Jurkat, Clone E6-1 (cell line): ENCODE measurements at regions not wholly inside any gene's neighbourhood (a gene's known extent, or its start where the extent isn't known, plus 50 kb on each side); places are given as distances from the start of the nearest gene placed in this dataset.
A peak's percentile ranks its signal among the peaks of the same experiment; 100 is the strongest.
"Not testable (repeated sequence)": the region's sequence is repeated elsewhere in the genome, so short reads cannot be mapped to it uniquely, and the experiment has no call there.

Experiments
- DNase-seq: peaks from one replicate; pipeline ENCODE4 v3.0.0-alpha.2; 2011; ENCODE audit warnings: low read depth, low spot score
- H3K4me3 ChIP-seq: 2 replicates; pipeline ENCODE4 v1.5.1; 2011; ENCODE audit warnings: mild to moderate bottlenecking, low read length, control low read depth, moderate library complexity

DNA sequence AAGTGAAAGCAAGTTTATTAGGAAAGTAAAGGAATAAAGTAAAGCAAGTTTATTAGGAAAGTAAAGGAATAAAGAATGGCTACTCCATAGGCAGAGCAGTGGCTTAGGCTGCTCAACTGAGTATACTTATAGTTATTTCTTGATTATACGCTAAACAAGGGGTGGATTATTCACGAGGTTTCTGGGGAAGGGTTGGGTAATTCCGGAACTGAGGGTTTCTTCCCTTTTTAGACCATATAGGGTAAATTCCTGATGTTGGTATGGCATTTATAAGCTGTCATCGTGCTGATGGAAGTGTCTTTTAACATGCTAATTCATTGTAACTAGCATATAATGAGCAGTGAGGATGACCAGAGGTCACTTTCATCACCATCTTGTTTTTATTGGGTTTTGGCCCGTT, 194.3 kb downstream of the DLEU7 start:
- DNase-seq, result no peak
- H3K4me3 ChIP-seq, result no peak overlapping the region

- peak; percentile 71 for DNase-seq
Observed at GRCh38 chr13:50650592-50651504, 192.6 kb downstream of the DLEU7 start.

GRCh38 chr13:50651922-50652321, 191.6 kb downstream of the DLEU7 start:
- DNase-seq, result peak; percentile 42
- H3K4me3 ChIP-seq, result no peak overlapping the region

More at GRCh38 chr13:50650592-50651504, 192.6 kb downstream of the DLEU7 start:
- H3K4me3 ChIP-seq, result no peak overlapping the region

- H3K4me3 ChIP-seq, result no peak overlapping the region
- DNase-seq, result no peak
Observed at GRCh38 chr13:50654331-50654730, 189.2 kb downstream of the DLEU7 start.

DNA sequence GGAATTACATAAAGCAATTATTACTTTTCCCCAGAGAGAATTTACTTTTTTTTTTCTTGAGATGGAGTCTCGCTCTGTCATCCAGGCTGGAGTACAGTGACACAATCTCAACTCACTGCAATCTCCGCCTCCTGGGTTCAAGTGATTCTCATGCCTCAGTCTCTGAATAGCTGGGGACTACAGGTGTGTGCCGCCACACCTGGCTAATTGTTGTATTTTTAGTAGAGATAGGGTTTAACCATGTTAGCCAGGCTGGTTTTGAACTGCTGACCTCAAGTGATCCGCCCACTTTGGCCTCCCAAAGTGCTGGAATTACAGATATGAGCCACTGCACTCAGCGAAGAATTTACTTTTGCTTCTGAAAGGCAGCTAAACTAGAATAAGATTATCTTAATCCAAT, 181.6 kb downstream of the DLEU7 start:
- DNase-seq, H3K4me3 ChIP-seq: not testable (repeated sequence)

GRCh38 chr13:50664951-50665350, 178.5 kb downstream of the DLEU7 start:
- no peak for DNase-seq

GRCh38 chr13:50668049-50668448, 175.4 kb downstream of the DLEU7 start:
- no peak for DNase-seq
- no peak overlapping the region for H3K4me3 ChIP-seq

More at GRCh38 chr13:50664951-50665350, 178.5 kb downstream of the DLEU7 start:
- no peak overlapping the region for H3K4me3 ChIP-seq

GRCh38 chr13:50668691-50669271, 174.7 kb downstream of the DLEU7 start:
- DNase-seq, result no peak
- H3K4me3 ChIP-seq, result no peak overlapping the region

GRCh38 chr13:50670272-50670671, 173.2 kb downstream of the DLEU7 start:
- no peak for DNase-seq
- H3K4me3 ChIP-seq, result no peak overlapping the region

- DNase-seq, result no peak
- no peak overlapping the region for H3K4me3 ChIP-seq
Observed at GRCh38 chr13:50670847-50671496, 172.5 kb downstream of the DLEU7 start.

DNA sequence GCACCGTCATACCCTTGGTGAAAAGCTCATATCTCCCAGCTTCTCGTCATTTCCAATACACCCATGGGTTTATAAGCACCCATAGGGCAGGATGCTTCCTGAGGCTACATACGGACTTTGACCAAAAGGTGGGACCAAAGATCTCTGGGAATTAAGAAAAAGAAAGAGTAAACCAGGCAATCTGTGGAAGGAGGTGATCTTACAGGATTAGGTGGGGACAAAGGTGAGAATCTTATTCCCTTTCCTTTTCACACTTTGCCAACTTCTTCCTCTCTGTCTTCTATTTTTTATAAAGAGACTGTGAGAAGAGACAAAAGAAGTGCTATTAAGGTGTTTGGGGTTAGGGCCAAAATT, 172.0 kb downstream of the DLEU7 start:
- DNase-seq, result no peak
- no peak overlapping the region for H3K4me3 ChIP-seq

DNA sequence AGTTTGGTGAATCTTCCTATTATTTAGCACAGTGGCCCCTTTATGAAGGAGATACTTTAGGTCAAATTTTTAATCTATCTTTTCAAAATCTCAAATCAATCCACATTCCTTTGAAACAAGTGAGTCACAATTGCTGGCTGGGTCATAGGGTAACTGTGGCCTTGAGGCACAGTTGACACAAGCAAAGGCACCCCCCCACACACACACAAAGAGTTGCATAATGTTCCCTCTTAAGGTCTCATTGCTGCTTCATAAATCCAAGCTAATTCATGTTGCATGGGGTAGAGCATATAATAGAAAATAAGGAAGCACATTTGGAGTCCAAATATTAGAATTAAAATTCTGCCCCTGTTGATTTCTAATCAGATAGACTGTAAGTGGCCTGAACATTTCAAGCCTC, 171.5 kb downstream of the DLEU7 start:
- no peak for DNase-seq
- no peak overlapping the region for H3K4me3 ChIP-seq

DNA sequence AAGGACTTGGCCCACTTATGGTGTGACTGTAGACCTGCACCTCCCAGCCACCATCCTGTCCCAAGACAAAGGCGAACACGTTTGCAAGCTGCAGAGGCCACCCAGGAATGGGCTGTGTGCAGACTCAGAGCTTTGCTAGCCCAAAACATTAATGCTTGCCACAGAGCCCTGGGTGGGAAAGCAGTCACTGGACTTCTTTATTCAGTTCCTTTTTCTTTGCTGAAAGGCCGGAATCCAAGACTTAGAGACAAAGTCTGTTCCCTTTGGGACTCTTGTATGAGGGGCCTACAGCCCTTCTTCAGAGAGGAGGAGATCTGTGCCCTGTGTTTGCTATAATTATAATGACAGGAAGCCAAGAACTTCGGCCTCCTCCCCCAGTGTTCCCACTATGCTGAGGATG, 167.8 kb downstream of the DLEU7 start:
- no peak for DNase-seq
- H3K4me3 ChIP-seq, result no peak overlapping the region

DNA sequence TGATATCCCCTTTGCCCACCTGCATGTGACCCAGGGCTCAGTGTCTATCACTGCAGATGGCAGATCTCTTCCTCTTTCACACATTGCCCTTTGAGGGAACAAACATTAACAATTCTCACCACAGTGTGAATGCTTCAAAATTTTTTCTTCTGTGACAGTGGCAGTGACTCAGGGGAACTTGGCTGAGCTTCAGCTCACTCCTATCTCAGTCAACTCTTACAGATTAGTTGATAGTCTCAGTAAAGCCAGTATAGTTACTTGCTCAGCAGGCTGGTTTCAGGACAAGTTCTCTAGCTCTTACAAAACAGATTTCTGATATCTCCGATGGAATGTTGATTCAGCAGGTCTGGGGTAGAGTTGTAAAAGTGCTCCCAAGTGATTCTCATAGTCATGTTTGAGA, 166.9 kb downstream of the DLEU7 start:
- DNase-seq, result peak; percentile 38
- no peak overlapping the region for H3K4me3 ChIP-seq

- DNase-seq, result no peak
Observed at GRCh38 chr13:50677258-50677657, 166.2 kb downstream of the DLEU7 start.

GRCh38 chr13:50677687-50678463, 165.6 kb downstream of the DLEU7 start:
- no peak overlapping the region for H3K4me3 ChIP-seq
- DNase-seq, result no peak

More at GRCh38 chr13:50677258-50677657, 166.2 kb downstream of the DLEU7 start:
- H3K4me3 ChIP-seq, result no peak overlapping the region

DNA sequence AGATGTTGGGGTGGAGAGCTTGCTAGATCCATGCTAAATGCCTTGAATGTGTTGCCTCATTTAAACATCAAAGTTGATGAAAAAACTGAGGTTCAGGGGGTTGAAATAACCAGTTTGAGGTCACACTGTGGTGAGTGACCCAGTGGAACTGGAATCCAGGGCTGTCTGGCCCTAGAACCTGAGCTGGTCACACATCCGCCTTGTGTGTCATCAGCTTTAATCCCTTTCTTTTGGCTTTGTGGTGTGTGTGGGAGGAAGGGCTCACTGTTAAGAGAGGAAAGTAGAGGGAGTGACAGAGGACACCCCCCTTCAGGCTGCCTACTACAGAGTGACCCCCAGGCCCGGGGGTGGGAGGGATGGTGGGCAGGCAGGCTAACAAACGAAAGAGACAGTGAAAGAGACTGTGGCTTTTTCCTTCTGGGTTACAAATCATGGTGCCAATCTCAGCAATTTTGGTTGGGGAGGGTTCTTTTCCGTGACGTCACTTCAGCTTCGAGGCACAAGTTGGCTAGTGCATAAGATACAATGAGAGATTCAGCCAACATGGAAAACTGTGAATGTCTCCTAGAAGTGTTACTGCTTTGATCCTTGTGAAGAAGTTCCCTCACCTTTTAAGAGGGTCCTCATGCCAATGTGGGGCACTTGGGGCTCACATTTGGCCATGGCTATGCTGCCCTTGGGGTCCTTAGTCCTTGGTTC, 164.9 kb downstream of the DLEU7 start:
- DNase-seq, result no peak
- H3K4me3 ChIP-seq, result no peak overlapping the region

GRCh38 chr13:50679321-50679720, 164.2 kb downstream of the DLEU7 start:
- DNase-seq, result no peak
- H3K4me3 ChIP-seq, result no peak overlapping the region

DNA sequence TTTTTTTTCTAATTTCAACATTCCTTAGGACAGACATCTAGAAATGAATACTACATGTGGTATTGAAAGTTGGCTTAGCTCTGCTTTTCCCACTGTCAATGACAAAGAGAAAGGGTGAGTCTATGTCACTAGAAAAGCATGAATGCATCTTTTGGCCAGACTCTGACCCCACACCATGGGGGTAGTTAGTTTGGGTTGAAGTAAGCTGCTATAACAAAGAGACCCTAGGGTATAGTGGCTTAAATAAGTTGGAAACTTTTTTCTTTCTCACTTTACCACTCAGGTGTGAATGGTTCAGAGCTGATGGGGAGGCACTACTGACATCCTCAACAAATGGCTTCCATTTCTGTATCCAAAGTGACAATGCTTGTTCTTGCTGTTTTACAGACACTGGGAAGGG, 161.5 kb downstream of the DLEU7 start:
- DNase-seq, result no peak
- no peak overlapping the region for H3K4me3 ChIP-seq
